Testis (tissue), 2 donors: ENCODE measurements at regions not wholly inside any gene's neighbourhood (a gene's known extent, or its start where the extent isn't known, plus 50 kb on each side); places are given as distances from the start of the nearest gene placed in this dataset.

Experiments used
- CTCF ChIP-seq, 3 experiments: fragments of 450-650 bp in 2 of 3; fragments of 200-600 bp in 1 of 3; sonication (generic) in 1 of 3; IDR thresholded peaks; one replicate each; pipeline ENCODE4 v1.5.1; 2016 to 2019; ENCODE audit warnings: antibody characterized with exemption in 3 of 3, mild to moderate bottlenecking in 2 of 3, moderate library complexity in 1 of 3
- POLR2A ChIP-seq: fragments of 450-650 bp; IDR thresholded peaks from one replicate; pipeline ENCODE4 v1.6.1; 2017; ENCODE audit warnings: antibody characterized with exemption, mild to moderate bottlenecking, moderate library complexity

- TF ChIP-seq CTCF (IDR thresholded peaks at IDR 0.05): peak in 2 of 3 experiments; percentile 32 to 44
- TF ChIP-seq POLR2A: no peak
Measured at GRCh38 chrX:110418316-110419235, 59.9 kb downstream of the RTL9 start.
